ENCODE measurements at regions not wholly inside any gene's neighbourhood (a gene's known extent, or its start where the extent isn't known, plus 50 kb on each side); places are given as distances from the start of the nearest gene placed in this dataset.
A peak's percentile ranks its signal among the peaks of the same experiment; 100 is the strongest.
"Not testable (repeated sequence)": the region's sequence is repeated elsewhere in the genome, so short reads cannot be mapped to it uniquely, and the experiment has no call there.

- no peak for DNase-seq
Measured at GRCh38 chr13:94902722-94903407, 190.5 kb upstream of the SOX21 start.

- no peak for DNase-seq
Measured at GRCh38 chr13:94901070-94901469, 188.7 kb upstream of the SOX21 start.

- no peak for DNase-seq
Measured at GRCh38 chr13:94896719-94897317, 184.5 kb upstream of the SOX21 start.

- DNase-seq = no peak
Measured at GRCh38 chr13:94896238-94896637, 183.9 kb upstream of the SOX21 start.

GRCh38 chr13:94886191-94886590, 173.8 kb upstream of the SOX21 start:
- no peak for DNase-seq

GRCh38 chr13:94880463-94880862, 168.1 kb upstream of the SOX21 start:
- DNase-seq = no peak

GRCh38 chr13:94878602-94879165, 166.3 kb upstream of the SOX21 start:
- DNase-seq = no peak

GRCh38 chr13:94864474-94864873, 152.1 kb upstream of the SOX21 start:
- DNase-seq = no peak

GRCh38 chr13:94860981-94861407, 148.6 kb upstream of the SOX21 start:
- DNase-seq = no peak

GRCh38 chr13:94859811-94860210, 147.5 kb upstream of the SOX21 start:
- no peak for DNase-seq

GRCh38 chr13:94859278-94859691, 146.9 kb upstream of the SOX21 start:
- DNase-seq = no peak

- DNase-seq = no peak
Measured at GRCh38 chr13:94858856-94859255, 146.5 kb upstream of the SOX21 start.

GRCh38 chr13:94854688-94855087, 142.3 kb upstream of the SOX21 start:
- no peak for DNase-seq

- DNase-seq = no peak
Measured at GRCh38 chr13:94851576-94851975, 139.2 kb upstream of the SOX21 start.

- no peak for DNase-seq
Measured at GRCh38 chr13:94849254-94849653, 136.9 kb upstream of the SOX21 start.

GRCh38 chr13:94842901-94843300, 130.6 kb upstream of the SOX21 start:
- DNase-seq = no peak

- DNase-seq = not testable (repeated sequence)
Measured at GRCh38 chr13:94837056-94837455, 124.7 kb upstream of the SOX21 start.

- no peak for DNase-seq
Measured at GRCh38 chr13:94829837-94830365, 117.6 kb upstream of the SOX21 start.

GRCh38 chr13:94829185-94829836, 117.0 kb upstream of the SOX21 start:
- DNase-seq = no peak

GRCh38 chr13:94827566-94827965, 115.2 kb upstream of the SOX21 start:
- DNase-seq = peak; percentile 34

GRCh38 chr13:94825507-94825906, 113.2 kb upstream of the SOX21 start:
- peak; percentile 23 for DNase-seq

GRCh38 chr13:94824601-94825000, 112.3 kb upstream of the SOX21 start:
- DNase-seq = no peak

GRCh38 chr13:94822356-94822755, 110.0 kb upstream of the SOX21 start:
- no peak for DNase-seq

- no peak for DNase-seq
Measured at GRCh38 chr13:94816256-94816655, 103.9 kb upstream of the SOX21 start.

All from NCI-H1105 (cell line).